IPS-NIHi7 (cell line): ENCODE measurements at regions not wholly inside any gene's neighbourhood (a gene's known extent, or its start where the extent isn't known, plus 50 kb on each side); places are given as distances from the start of the nearest gene placed in this dataset.

Source experiments
- DNase-seq: peaks from one replicate; pipeline ENCODE4 v3.0.0; 2012; ENCODE audit warnings: mixed read lengths; ENCODE audit errors: extremely low spot score

DNA sequence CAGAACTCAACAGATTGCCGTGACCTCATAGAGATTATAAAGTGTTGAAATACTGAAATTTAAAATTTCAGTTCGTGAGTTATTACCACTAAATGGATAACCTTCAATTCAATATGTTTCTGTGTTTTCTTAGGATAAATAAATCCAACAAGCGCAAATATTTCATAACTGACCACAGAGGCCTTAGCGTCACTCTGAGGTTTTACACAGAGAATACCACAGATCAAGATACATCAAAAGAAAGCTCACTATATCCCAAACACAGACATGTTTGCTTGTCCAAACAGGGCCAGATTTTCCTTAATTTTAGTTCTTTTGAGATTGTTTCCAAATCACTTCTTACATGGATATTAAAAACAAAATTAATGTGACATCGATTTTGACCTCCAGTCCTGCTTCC lies 235.8 kb downstream of the EFNB2 start:
- no peak for DNase-seq

DNA sequence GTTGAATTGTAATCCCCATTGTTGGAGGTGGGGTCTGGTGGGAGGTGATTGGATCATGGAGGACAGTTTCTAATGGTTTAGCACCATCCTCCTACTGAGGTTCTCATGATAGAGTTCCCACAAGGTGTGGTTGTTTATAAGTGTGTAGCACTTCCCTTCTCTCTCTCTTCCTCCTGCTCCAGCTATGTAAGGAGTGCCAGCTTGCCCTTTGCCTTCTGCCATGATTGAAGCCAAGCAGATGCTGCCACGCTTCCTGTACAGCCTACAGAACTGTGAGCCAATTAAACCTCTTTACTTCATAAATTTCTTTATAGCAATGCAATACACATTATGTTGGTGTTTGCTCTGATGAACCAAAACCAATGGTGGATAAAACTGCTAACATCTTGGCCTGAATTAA lies 238.2 kb downstream of the EFNB2 start:
- no peak for DNase-seq

DNA sequence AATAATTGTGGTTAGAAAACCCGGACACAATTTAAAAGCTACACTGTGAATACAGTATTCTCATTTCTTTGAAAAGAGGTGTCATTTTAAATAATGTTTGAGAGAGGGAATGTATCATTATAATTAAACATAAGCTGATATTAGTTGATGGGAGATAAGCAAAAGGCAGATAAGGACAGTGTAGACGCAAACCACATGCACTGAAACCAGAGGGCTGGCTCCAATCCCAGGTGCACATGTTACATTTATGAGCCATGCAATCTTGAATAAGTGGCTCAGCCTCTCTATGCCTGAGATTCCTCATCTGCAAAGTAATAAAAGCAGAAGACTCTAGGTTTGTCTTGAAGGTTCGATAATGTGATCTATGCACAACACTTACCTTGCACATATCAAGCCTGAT lies 238.7 kb downstream of the EFNB2 start:
- no peak for DNase-seq

GRCh38 chr13:106295971-106296370 lies 239.5 kb downstream of the EFNB2 start:
- DNase-seq = no peak

- no peak for DNase-seq
Measured at GRCh38 chr13:106291006-106291405, 244.5 kb downstream of the EFNB2 start.

GRCh38 chr13:106287351-106287750 lies 248.1 kb downstream of the EFNB2 start:
- no peak for DNase-seq

- no peak for DNase-seq
Measured at GRCh38 chr13:106286811-106287210, 248.7 kb downstream of the EFNB2 start.

DNA sequence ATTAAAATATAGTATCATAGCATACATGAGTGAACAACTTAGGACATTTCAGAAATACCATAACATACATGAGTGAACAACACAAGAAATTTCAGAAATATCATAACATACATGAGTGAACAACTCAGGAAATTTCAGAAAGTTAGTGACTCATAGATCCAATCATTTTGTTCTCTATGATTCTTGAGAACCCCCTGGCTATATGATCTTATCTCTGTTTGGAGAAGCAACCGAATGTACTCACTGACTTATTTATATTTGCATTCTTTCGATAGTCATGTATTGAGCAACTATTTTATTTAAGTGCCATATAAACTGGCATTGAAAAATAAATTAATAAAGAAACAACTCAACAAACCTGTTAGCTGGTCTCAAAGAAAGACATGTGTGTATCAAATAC lies 251.1 kb downstream of the EFNB2 start:
- no peak for DNase-seq

DNA sequence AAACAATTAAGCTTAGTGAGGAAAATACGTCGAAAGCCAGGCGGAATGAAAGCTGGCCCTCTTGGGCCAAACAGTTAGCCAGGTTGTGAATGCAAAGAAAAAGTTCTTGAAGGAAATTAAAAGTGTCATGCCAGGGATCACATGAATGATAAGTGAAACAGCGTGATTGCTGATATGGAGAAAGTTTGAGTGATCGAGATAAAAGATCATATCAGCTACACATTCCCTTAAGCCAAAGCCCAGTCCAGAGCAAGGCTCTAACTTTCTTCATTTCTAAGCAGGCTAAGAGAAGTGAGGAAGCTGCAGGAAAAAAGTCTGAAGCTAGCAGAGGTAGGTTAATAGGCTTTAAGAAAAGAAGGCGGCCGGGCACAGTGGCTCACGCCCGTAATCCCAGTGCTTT lies 254.0 kb downstream of the EFNB2 start:
- no peak for DNase-seq

DNA sequence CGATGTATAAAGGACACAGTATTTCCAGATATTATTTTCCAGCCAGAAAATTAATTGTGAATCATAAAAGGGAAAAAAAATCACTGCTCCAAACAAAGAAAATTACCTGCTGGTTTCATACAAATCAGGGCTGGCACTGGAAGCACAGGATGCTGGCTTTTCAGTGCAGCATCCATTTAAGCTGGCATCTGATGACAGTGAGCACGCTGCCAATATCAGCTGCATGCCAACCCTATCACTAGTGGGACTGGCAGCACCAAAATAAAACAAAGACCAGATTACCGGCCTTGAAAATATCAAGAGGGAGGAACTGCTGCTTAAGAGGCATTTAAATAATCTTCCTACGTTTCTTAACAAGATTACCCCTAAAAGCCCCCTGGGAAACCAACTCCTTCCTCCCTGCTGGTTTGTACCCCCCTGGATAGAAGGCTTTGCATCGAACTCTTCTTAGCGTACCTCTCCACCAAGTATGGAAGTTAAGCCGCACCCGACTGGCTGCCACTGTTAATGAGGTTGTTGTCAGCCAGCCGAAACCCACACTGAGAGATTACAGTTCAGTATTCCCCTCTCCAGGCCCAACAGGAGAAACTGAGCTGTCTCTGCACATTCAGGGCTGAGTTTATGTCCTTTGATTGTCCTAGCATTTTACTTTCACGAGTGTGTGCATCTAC lies 257.8 kb downstream of the EFNB2 start:
- no peak for DNase-seq

- no peak for DNase-seq
Measured at GRCh38 chr13:106276876-106277275, 258.6 kb downstream of the EFNB2 start.

GRCh38 chr13:106275446-106276032 lies 259.9 kb downstream of the EFNB2 start:
- DNase-seq = no peak

DNA sequence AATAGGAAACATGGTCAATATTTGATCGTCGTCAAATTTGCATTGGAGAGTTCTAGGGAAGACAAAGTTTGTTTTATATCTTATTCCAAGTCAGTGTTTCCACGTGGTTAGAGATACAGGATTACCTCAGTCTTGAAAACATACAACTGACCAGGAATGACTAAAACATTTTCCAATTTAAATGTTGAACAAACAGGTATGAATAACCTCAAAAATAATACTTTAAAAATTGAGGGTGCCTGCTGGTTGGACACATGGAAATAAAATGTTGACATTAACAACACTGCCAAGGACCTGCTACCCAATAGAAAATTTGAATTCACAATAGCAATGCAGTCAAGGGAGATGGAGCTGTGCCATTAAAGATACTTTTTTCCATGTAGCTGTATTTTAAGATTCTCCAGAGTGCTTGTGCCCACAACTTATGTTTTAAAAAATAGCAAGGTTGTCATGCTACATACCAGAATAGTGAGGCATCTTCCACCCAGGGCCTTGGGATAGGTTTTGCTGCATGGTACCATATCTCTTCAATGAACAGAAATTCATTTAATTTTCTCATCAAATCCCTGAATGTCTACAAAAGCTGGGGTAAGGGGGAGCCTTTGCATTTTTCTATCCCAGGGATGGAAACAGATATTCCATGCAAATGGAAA lies 260.8 kb downstream of the EFNB2 start:
- DNase-seq = no peak

GRCh38 chr13:106263801-106264200 lies 271.7 kb downstream of the EFNB2 start:
- no peak for DNase-seq

DNA sequence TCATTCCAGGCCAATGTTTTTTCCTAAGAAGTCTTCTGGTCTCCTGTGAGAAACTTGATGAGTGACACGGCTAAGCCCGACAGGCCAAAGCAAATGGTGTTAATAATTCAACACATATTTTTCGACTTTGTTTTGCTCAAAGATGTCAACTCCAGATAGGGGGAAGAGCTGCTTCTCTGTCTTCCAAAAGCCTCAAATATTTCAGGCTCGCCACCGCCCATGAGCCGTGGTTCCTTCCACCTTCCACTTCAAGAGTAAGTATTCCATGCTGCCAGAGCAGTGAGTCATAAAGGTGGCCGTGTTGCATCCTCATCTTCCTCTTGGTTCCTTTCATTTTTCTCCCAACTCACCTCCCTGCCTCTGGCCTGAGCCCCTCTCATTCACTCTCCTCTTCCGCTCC lies 272.6 kb downstream of the EFNB2 start:
- DNase-seq = no peak

DNA sequence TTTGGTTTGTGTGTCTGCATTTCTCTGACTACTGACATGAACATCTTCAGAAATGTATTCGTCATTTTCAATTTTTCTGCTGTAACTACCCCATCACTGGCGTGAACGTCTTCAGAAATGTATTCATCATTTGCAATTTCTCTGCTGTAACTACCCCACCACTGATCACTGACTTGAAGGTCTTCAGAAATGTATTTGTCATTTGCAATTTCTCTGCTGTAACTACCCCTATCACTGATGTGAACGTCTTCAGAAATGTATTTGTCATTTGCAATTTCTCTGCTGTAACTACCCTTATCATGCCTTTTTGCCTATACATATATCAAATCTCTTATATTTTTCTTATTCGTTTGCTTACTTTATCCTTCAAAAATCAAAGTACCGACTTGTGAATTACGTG lies 274.0 kb downstream of the EFNB2 start:
- DNase-seq = no peak

GRCh38 chr13:106260352-106260751 lies 275.1 kb downstream of the EFNB2 start:
- DNase-seq = no peak

GRCh38 chr13:106259928-106260327 lies 275.5 kb downstream of the EFNB2 start:
- no peak for DNase-seq

DNA sequence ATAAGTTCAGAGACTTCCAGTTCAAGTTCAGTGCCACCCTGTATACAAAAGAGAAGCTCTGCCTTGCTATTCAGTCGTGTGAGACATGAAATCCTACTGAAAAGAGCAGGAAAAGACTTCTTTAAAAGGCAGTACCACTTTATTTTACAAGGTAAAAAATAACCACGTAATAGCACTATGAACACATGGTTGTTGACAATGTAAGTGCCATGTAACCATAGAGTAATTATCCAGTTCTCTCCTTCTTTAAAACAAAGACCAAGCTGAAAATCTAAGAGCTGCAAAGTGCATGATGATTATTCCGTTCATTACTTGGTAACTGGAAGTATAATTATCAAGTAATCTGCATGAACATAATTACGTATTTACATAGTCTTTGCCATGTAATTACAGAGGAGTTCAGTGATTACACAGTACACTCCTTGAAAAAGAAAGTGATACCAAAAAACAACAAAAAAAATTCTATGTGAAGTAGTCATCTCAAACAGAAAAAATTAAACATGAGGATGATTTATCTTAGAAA lies 288.7 kb downstream of the EFNB2 start:
- no peak for DNase-seq

DNA sequence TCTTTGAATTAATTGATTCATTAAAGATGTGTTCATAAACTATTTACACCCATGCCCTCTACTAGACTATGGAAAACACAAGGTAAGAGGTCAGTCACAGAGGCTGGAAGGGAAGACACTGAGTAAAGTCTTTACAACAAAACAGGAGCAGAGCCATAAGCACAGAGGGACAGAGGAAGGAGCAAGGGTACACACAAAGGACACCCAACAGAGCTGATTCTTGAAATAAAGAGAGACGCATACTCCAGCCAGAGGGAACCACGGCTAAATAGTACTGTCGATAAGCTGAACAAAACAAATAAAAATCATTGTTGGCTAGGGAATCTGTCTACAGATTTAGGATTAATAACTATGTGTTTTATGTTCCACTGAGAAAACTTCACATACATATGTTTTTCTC lies 289.2 kb downstream of the EFNB2 start:
- DNase-seq = no peak

GRCh38 chr13:106243011-106243565 lies 292.4 kb downstream of the EFNB2 start:
- DNase-seq = no peak

- DNase-seq = no peak
Measured at GRCh38 chr13:106241974-106242953, 293.2 kb downstream of the EFNB2 start.
